Right lobe of liver (tissue), 6 donors: ENCODE measurements at regions not wholly inside any gene's neighbourhood (a gene's known extent, or its start where the extent isn't known, plus 50 kb on each side); places are given as distances from the start of the nearest gene placed in this dataset.

Source experiments
- ATAC-seq, 4 donors: fragments of 200-7000 bp; cut with Tn5 transposase; one replicate each; pipeline ENCODE4 v1.9.1; 2020; ENCODE audit warnings: mild to moderate bottlenecking in 4 of 4, moderate library complexity in 4 of 4
- DNase-seq, 3 donors: peaks; one replicate each; pipeline ENCODE4 v3.0.0-alpha.2; 2020
- H3K27ac ChIP-seq, 3 donors: fragments of 200-600 bp; one replicate each; pipeline ENCODE4 v1.8.0; 2022
- H3K27me3 ChIP-seq, 2 donors: fragments of 200-600 bp; one replicate each; pipeline ENCODE4 v1.8.0; 2022
- H3K36me3 ChIP-seq, 4 donors: fragments of 200-600 bp; sonication (generic) in 1 of 4; one replicate each; pipeline versions ENCODE4 v1.5.1 to v1.8.0; 2017 to 2022; ENCODE audit warnings: control low read depth in 1 of 4
- H3K4me1 ChIP-seq, 4 donors: fragments of 200-600 bp; sonication (generic) in 1 of 4; one replicate each; pipeline versions ENCODE4 v1.5.1 to v1.8.0; 2017 to 2022; ENCODE audit warnings: control low read depth in 1 of 4
- H3K4me3 ChIP-seq, 3 donors: fragments of 200-600 bp; one replicate each; pipeline ENCODE4 v1.8.0; 2022
- H3K9me3 ChIP-seq, 4 donors: fragments of 200-600 bp; sonication (generic) in 1 of 4; one replicate each; pipeline versions ENCODE4 v1.5.1 to v1.8.0; 2017 to 2022; ENCODE audit warnings: control low read depth in 1 of 4
- POLR2A ChIP-seq: fragments of 450-650 bp; IDR thresholded peaks from one replicate; pipeline ENCODE4 v1.6.1; 2017; ENCODE audit warnings: antibody characterized with exemption, mild to moderate bottlenecking
- whole genome bisulfite sequencing: methylation state at CpG from one replicate; pipeline ENCODE4 v1.1.6; 2018; ENCODE audit warnings: low coverage, low lambda C conversion rate; ENCODE audit not compliant: insufficient coverage; ENCODE audit errors: missing lambda C conversion rate; 5-methylcytosine and 5-hydroxymethylcytosine counted together
- intact Hi-C, 2 donors: fragments of 100-400 bp; cut with DNase I; formaldehyde crosslinking; loops; one replicate each; pipeline versions ENCODE4 v1.11.2 to v1.14.1; 2022
- TF ChIP-seq, protein P1 (sequence below), 4 donors: fragments of 200-600 bp in 3 of 4; fragments of 450-650 bp in 1 of 4; IDR thresholded peaks; one replicate each; pipeline versions ENCODE4 v1.5.1 to v1.8.0; 2016 to 2022; ENCODE audit warnings: antibody characterized with exemption in 4 of 4, mild to moderate bottlenecking in 2 of 4
- donor health status: DM: no; HTN: yes; CAD: no.
- donor health status: DM: no; HTN: no; CAD: no.
- donor health status: DM: no; HTN: no; CAD: no.
- donor health status: DM: no; HTN: yes; CAD: no.
- donor health status: DM: no; HTN: yes; CAD: no.

- WGBS: 31% methylated on average over 2 of the region's 6 CpGs
These were observed 185.5 kb downstream of the TRIM29 start for GRCh38 chr11:119952441-119952840.

GRCh38 chr11:119943298-119943655 is 194.6 kb downstream of the TRIM29 start:
- Histone ChIP-seq H3K36me3 (no peaks in the 10 kb centered on the region), H3K4me3 (no peak overlapping the region), H3K27ac (no peak overlapping the region), H3K4me1 (no peaks in the 10 kb centered on the region), H3K27me3 (no peaks in the 10 kb centered on the region), H3K9me3 (no peaks in the 10 kb centered on the region)
- WGBS: 65% methylated on average over 5 of the region's 5 CpGs
- ATAC-seq: no peak
- TF ChIP-seq, protein P1, sequence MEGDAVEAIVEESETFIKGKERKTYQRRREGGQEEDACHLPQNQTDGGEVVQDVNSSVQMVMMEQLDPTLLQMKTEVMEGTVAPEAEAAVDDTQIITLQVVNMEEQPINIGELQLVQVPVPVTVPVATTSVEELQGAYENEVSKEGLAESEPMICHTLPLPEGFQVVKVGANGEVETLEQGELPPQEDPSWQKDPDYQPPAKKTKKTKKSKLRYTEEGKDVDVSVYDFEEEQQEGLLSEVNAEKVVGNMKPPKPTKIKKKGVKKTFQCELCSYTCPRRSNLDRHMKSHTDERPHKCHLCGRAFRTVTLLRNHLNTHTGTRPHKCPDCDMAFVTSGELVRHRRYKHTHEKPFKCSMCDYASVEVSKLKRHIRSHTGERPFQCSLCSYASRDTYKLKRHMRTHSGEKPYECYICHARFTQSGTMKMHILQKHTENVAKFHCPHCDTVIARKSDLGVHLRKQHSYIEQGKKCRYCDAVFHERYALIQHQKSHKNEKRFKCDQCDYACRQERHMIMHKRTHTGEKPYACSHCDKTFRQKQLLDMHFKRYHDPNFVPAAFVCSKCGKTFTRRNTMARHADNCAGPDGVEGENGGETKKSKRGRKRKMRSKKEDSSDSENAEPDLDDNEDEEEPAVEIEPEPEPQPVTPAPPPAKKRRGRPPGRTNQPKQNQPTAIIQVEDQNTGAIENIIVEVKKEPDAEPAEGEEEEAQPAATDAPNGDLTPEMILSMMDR (IDR thresholded peaks at IDR 0.05): no peak
- TF ChIP-seq POLR2A: no peak
- DNase-seq: no peak
- intact Hi-C loops: no loop called here

More at GRCh38 chr11:119952441-119952840, 185.5 kb downstream of the TRIM29 start:
- no peak for ATAC-seq
- no peaks in the 10 kb centered on the region for H3K36me3 ChIP-seq
- no peak overlapping the region for H3K4me3 ChIP-seq
- no peaks in the 10 kb centered on the region for H3K9me3 ChIP-seq
- no peak for DNase-seq
- H3K4me1 ChIP-seq: no peaks in the 10 kb centered on the region
- H3K27me3 ChIP-seq: no peaks in the 10 kb centered on the region
- H3K27ac ChIP-seq: no peak overlapping the region
- intact Hi-C loops: no loop called here
- TF ChIP-seq POLR2A: no peak
- TF ChIP-seq, protein P1 (IDR thresholded peaks at IDR 0.05): no peak

DNA sequence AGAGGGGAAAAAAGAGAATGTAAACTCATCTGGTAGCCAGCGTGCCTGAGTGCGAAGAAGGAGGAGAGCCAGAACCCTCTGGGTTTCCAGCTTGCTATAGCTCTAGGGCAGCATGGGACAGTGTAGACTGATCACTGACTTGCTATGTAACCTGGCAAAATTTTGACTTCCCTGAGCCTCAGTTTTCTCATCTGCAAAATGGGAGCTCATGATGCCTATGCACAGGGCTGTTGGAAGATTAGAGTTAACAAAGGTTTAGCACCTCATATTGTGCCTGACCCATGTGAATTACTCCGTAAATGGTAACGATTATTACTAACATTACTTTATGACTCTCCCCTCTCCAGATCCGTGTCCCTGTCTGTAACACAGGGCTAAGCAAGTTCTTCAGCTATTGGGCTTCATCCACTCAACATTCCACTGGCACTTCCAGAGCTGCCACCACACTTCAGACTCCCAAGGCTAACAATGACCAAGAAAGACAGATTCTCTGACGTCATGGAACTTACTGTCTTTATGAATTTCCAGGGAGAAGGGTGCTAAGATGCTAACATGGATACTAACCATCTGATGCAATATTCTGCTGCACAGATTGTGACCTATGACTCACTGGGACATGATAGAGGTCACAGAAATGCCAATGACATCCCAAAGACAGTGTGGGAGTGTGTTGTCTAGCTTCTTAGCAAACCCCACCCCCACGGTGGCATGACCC is 195.2 kb downstream of the TRIM29 start:
- Histone ChIP-seq H3K4me1 (no peaks in the 10 kb centered on the region), H3K27me3 (no peaks in the 10 kb centered on the region), H3K9me3 (no peaks in the 10 kb centered on the region), H3K27ac (no peak overlapping the region), H3K4me3 (no peak overlapping the region), H3K36me3 (no peaks in the 10 kb centered on the region)
- intact Hi-C loops: no loop called here
- peak in 1 of 4 donors; percentile 41 for ATAC-seq
- 91% methylated on average over 7 of the region's 7 CpGs for WGBS
- TF ChIP-seq, protein P1 (IDR thresholded peaks at IDR 0.05): no peak
- TF ChIP-seq POLR2A: no peak
- no peak for DNase-seq

DNA sequence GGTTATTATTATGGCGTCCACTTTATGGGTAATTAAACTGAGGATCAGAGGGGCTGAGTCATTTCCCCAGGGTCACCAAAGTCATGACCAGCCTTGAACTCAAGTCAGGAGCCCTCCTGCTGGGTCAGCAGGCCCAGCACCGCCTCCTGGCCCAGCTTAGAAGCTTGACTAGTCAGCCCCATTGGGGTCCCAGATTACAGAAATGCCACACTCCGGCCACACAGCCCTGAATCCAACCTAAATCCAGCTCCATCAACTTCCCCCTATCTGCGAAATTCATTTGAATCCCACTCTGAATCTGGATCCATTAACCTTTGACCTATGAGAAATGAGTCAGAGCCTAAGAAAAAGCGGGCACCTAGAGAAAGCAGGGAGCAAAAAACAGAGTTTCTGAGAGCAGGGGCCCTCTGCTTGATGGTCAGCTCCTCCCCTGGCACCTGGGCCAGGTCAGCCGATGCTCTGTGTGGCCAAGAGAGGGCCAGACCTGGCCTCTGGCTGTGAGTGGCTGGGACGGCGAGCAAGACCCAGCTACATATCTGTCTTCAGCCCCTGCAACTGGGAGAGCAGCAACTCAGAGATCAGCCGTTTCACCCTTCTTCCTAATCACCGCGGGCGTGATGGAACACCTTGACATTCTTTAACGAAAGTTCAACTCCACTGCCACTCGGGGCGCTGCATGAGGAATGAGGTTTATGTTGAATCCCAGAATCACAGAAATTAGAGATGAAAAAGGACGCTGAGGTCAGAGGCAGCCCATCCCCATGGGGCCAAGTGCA is 196.1 kb downstream of the TRIM29 start:
- H3K9me3 ChIP-seq: no peaks in the 10 kb centered on the region
- ATAC-seq (no peak), DNase-seq (no peak)
- TF ChIP-seq, protein P1 (IDR thresholded peaks at IDR 0.05): no peak
- TF ChIP-seq POLR2A: no peak
- WGBS: 62% methylated on average over 10 of the region's 16 CpGs
- intact Hi-C loops: no loop called here
- no peaks in the 10 kb centered on the region for H3K4me1 ChIP-seq
- no peak overlapping the region for H3K27ac ChIP-seq
- no peak overlapping the region for H3K4me3 ChIP-seq
- no peaks in the 10 kb centered on the region for H3K27me3 ChIP-seq
- no peaks in the 10 kb centered on the region for H3K36me3 ChIP-seq
